Testis (tissue), 2 donors: ENCODE measurements at regions not wholly inside any gene's neighbourhood (a gene's known extent, or its start where the extent isn't known, plus 50 kb on each side); places are given as distances from the start of the nearest gene placed in this dataset.

ENCODE experiments used
- CTCF ChIP-seq, 3 experiments: fragments of 450-650 bp in 2 of 3; fragments of 200-600 bp in 1 of 3; sonication (generic) in 1 of 3; IDR thresholded peaks; one replicate each; pipeline ENCODE4 v1.5.1; 2016 to 2019; ENCODE audit warnings: antibody characterized with exemption in 3 of 3, mild to moderate bottlenecking in 2 of 3, moderate library complexity in 1 of 3
- POLR2A ChIP-seq: fragments of 450-650 bp; IDR thresholded peaks from one replicate; pipeline ENCODE4 v1.6.1; 2017; ENCODE audit warnings: antibody characterized with exemption, mild to moderate bottlenecking, moderate library complexity

- no peak for TF ChIP-seq CTCF (IDR thresholded peaks at IDR 0.05)
- no peak for TF ChIP-seq POLR2A
These were observed 399.4 kb downstream of the PTPRU start for GRCh38 chr1:29635501-29636263.
